ENCODE measurements at regions not wholly inside any gene's neighbourhood (a gene's known extent, or its start where the extent isn't known, plus 50 kb on each side); places are given as distances from the start of the nearest gene placed in this dataset.

DNA sequence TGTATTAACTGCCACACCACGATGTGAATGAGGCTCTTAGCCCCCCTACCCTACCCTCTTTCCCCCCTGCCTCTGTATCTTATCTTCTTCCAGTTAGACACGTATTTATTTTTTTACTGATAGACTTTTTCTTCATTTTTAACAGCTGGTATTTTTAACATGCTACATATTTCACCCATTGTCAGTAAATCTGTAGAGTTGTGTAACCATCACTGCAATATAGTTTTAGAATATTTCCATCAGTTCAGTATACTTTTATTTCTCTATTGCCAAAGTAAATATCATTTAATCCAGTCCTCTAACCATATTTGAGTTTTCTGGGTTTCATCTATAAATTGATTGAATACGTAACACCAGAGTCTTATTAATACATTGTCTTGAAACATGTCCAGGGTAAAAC lies 62.8 kb downstream of the SPATA31C2 start:
- Histone ChIP-seq H3K9ac (replicated peaks; ENCODE audit: extremely low read depth, insufficient read depth, low read length) (no peak overlapping the region), H3K9me1 (replicated peaks; ENCODE audit: control insufficient read depth, extremely low read depth, insufficient read depth, low read length) (no peaks in the 10 kb centered on the region), H3K9me3 (replicated peaks; ENCODE audit: control insufficient read depth, insufficient read depth, low read length) (no peaks in the 10 kb centered on the region), H3K4me2 (ENCODE audit: insufficient read depth, low read length) (no peak overlapping the region), H3K27me3 (ENCODE audit: control insufficient read depth in 2 of 2, insufficient read depth in 2 of 2, low read length in 2 of 2) (peaks cover 6 to 10% of the 10 kb centered on the region in 2 experiments), H4K20me1 (replicated peaks; ENCODE audit: control insufficient read depth, extremely low read depth, insufficient read depth, low read length) (no peaks in the 10 kb centered on the region), H3K36me3 (ENCODE audit: control insufficient read depth in 2 of 2, extremely low read depth in 1 of 2, insufficient read depth in 2 of 2, low read length in 2 of 2) (no peaks in the 10 kb centered on the region), H3K79me2 (ENCODE audit: control insufficient read depth, insufficient read depth, low read length) (no peaks in the 10 kb centered on the region), H3K4me1 (ENCODE audit: control insufficient read depth, extremely low read depth, insufficient read depth, low read length) (peaks cover 3% of the 10 kb centered on the region), H3K4me3 (replicated peaks in 1 of 3; ENCODE audit: insufficient read depth in 1 of 3, low read depth in 1 of 3, low read length in 3 of 3) (no peak overlapping the region), H3K27ac (ENCODE audit: insufficient read depth, low read depth, low read length) (no peak overlapping the region), H2AFZ (ENCODE audit: low read depth, low read length) (no peak overlapping the region)
- DNase-seq (ENCODE audit: low read depth, low spot score) = no peak
- CTCF ChIA-PET = interaction anchor here (1.1 kb wide), 1 partner anchor 57 kb away, joined by 3 read pairs; no protein-coding TSS in a partner anchor
- BruUV-seq (replicated peaks) = no TSS peak
- FAIRE-seq = no peak
- intact Hi-C loops (cut with micrococcal nuclease) (loop anchor here (5.0 kb wide), 1 partner anchor 1077 kb away; no protein-coding TSS in a partner anchor), dilution Hi-C loops (cut with MboI; ENCODE audit: extremely low pct_ligation_motif_present, low sequenced_read_pairs) (no loop called here)
- TF ChIP-seq, protein P1, sequence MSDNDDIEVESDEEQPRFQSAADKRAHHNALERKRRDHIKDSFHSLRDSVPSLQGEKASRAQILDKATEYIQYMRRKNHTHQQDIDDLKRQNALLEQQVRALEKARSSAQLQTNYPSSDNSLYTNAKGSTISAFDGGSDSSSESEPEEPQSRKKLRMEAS (IDR thresholded peaks at IDR 0.05; ENCODE audit: insufficient read depth, insufficient read length) = no peak
- no peak for TF ChIP-seq MYC (IDR thresholded peaks at IDR 0.05; ENCODE audit: low read depth, low read length)
- TF ChIP-seq POLR2AphosphoS5 (IDR thresholded peaks at IDR 0.05; ENCODE audit: insufficient read depth, low read depth, low read length) = no peak
- TF ChIP-seq, protein P2, sequence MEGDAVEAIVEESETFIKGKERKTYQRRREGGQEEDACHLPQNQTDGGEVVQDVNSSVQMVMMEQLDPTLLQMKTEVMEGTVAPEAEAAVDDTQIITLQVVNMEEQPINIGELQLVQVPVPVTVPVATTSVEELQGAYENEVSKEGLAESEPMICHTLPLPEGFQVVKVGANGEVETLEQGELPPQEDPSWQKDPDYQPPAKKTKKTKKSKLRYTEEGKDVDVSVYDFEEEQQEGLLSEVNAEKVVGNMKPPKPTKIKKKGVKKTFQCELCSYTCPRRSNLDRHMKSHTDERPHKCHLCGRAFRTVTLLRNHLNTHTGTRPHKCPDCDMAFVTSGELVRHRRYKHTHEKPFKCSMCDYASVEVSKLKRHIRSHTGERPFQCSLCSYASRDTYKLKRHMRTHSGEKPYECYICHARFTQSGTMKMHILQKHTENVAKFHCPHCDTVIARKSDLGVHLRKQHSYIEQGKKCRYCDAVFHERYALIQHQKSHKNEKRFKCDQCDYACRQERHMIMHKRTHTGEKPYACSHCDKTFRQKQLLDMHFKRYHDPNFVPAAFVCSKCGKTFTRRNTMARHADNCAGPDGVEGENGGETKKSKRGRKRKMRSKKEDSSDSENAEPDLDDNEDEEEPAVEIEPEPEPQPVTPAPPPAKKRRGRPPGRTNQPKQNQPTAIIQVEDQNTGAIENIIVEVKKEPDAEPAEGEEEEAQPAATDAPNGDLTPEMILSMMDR (IDR thresholded peaks at IDR 0.05; ENCODE audit: extremely low read depth in 1 of 2, insufficient read depth in 1 of 2, low read depth in 1 of 2, low read length in 2 of 2) = no peak
- no peak for TF ChIP-seq FOS (IDR thresholded peaks at IDR 0.05; ENCODE audit: borderline replicate concordance, insufficient read depth, low read length)
- TF ChIP-seq POLR2A (IDR thresholded peaks at IDR 0.05; ENCODE audit: low read depth, low read length) = no peak
- no peak for TF ChIP-seq EZH2 (IDR thresholded peaks at IDR 0.05; ENCODE audit: borderline replicate concordance, low read depth, low read length, severe bottlenecking)
- no peak for TF ChIP-seq JUN (IDR thresholded peaks at IDR 0.05; ENCODE audit: borderline replicate concordance, insufficient read depth, insufficient read length, low read depth)
- TF ChIP-seq GATA2 (IDR thresholded peaks at IDR 0.05; ENCODE audit: insufficient read depth, insufficient read length, low read depth, low read length) = no peak
- POLR2A ChIA-PET = no interaction called here

Measured in endothelial cell of umbilical vein (primary cell).